ENCODE measurements at regions not wholly inside any gene's neighbourhood (a gene's known extent, or its start where the extent isn't known, plus 50 kb on each side); places are given as distances from the start of the nearest gene placed in this dataset.

GRCh38 chr7:35315517-35315916, 61.6 kb upstream of the TBX20 start:
- no peak overlapping the region for H3K4me3 Mint-ChIP-seq (ENCODE audit: unreplicated experiment)
- H3K4me2 ChIP-seq (ENCODE audit: low read length), result no peak overlapping the region
- peaks cover 7% of the 10 kb centered on the region for H3K9me3 Mint-ChIP-seq (ENCODE audit: unreplicated experiment)
- no peak for FAIRE-seq
- H3K4me1 Mint-ChIP-seq (ENCODE audit: low read depth, unreplicated experiment), result no peaks in the 10 kb centered on the region
- H3K27me3 ChIP-seq (ENCODE audit: insufficient read depth, low read length), result no peaks in the 10 kb centered on the region
- TF ChIP-seq CTCF (IDR thresholded peaks at IDR 0.05; ENCODE audit: insufficient read depth, low read depth, low read length), result no peak
- TF ChIP-seq EZH2 (IDR thresholded peaks at IDR 0.05; ENCODE audit: insufficient read depth, low read length), result no peak
- no peak for DNase-seq (ENCODE audit: low read depth)
- peaks cover 16% of the 10 kb centered on the region for H3K27me3 Mint-ChIP-seq (ENCODE audit: low read depth, unreplicated experiment)
- H3K9me3 ChIP-seq (ENCODE audit: insufficient read depth, low read depth, low read length), result no peaks in the 10 kb centered on the region
- H3K4me3 ChIP-seq (ENCODE audit: insufficient read depth, low read depth, low read length), result no peak overlapping the region
- H3K36me3 ChIP-seq (ENCODE audit: insufficient read depth, low read length), result no peaks in the 10 kb centered on the region
- no peaks in the 10 kb centered on the region for H3K4me1 ChIP-seq (ENCODE audit: insufficient read depth, low read length)
- no peak overlapping the region for H3K27ac ChIP-seq (ENCODE audit: low read depth, low read length)
- no peak overlapping the region for H2AFZ ChIP-seq (ENCODE audit: low read depth, low read length)
- no peak overlapping the region for H3K27ac Mint-ChIP-seq (ENCODE audit: unreplicated experiment)
- H3K36me3 Mint-ChIP-seq (ENCODE audit: low read depth, unreplicated experiment), result no peaks in the 10 kb centered on the region
- no peaks in the 10 kb centered on the region for H4K20me1 ChIP-seq (ENCODE audit: insufficient read depth, low read length)
- H3K9ac ChIP-seq (ENCODE audit: low read length), result no peak overlapping the region
- H3K79me2 ChIP-seq (ENCODE audit: insufficient read depth, low read length), result no peaks in the 10 kb centered on the region

GRCh38 chr7:35314354-35314753, 60.5 kb upstream of the TBX20 start:
- Mint-ChIP-seq H3K27me3 (ENCODE audit: low read depth, unreplicated experiment) (peaks cover 14% of the 10 kb centered on the region), H3K4me1 (ENCODE audit: low read depth, unreplicated experiment) (no peaks in the 10 kb centered on the region), H3K27ac (ENCODE audit: unreplicated experiment) (no peak overlapping the region), H3K9me3 (ENCODE audit: unreplicated experiment) (peaks cover 7% of the 10 kb centered on the region), H3K4me3 (ENCODE audit: unreplicated experiment) (no peak overlapping the region), H3K36me3 (ENCODE audit: low read depth, unreplicated experiment) (no peaks in the 10 kb centered on the region)
- Histone ChIP-seq H3K9ac (ENCODE audit: low read length) (no peak overlapping the region), H3K4me3 (ENCODE audit: insufficient read depth, low read depth, low read length) (no peak overlapping the region), H2AFZ (ENCODE audit: low read depth, low read length) (no peak overlapping the region), H3K4me1 (ENCODE audit: insufficient read depth, low read length) (no peaks in the 10 kb centered on the region), H3K79me2 (ENCODE audit: insufficient read depth, low read length) (no peaks in the 10 kb centered on the region), H3K36me3 (ENCODE audit: insufficient read depth, low read length) (no peaks in the 10 kb centered on the region), H4K20me1 (ENCODE audit: insufficient read depth, low read length) (no peaks in the 10 kb centered on the region), H3K27ac (ENCODE audit: low read depth, low read length) (no peak overlapping the region), H3K4me2 (ENCODE audit: low read length) (no peak overlapping the region), H3K9me3 (ENCODE audit: insufficient read depth, low read depth, low read length) (no peaks in the 10 kb centered on the region), H3K27me3 (ENCODE audit: insufficient read depth, low read length) (no peaks in the 10 kb centered on the region)
- no peak for TF ChIP-seq EZH2 (IDR thresholded peaks at IDR 0.05; ENCODE audit: insufficient read depth, low read length)
- TF ChIP-seq CTCF (IDR thresholded peaks at IDR 0.05; ENCODE audit: insufficient read depth, low read depth, low read length), result no peak
- FAIRE-seq (no peak), DNase-seq (ENCODE audit: low read depth) (no peak)

- no peak overlapping the region for H3K27ac Mint-ChIP-seq (ENCODE audit: unreplicated experiment)
- no peaks in the 10 kb centered on the region for H3K4me1 ChIP-seq (ENCODE audit: insufficient read depth, low read length)
- FAIRE-seq, result no peak
Observed at GRCh38 chr7:35313575-35313974, 59.7 kb upstream of the TBX20 start.

More at GRCh38 chr7:35313575-35313974, 59.7 kb upstream of the TBX20 start:
- H3K4me3 ChIP-seq (ENCODE audit: insufficient read depth, low read depth, low read length), result no peak overlapping the region
- H3K36me3 ChIP-seq (ENCODE audit: insufficient read depth, low read length), result no peaks in the 10 kb centered on the region
- no peaks in the 10 kb centered on the region for H4K20me1 ChIP-seq (ENCODE audit: insufficient read depth, low read length)
- Mint-ChIP-seq H3K9me3 (ENCODE audit: unreplicated experiment) (peaks cover 7% of the 10 kb centered on the region), H3K27me3 (ENCODE audit: low read depth, unreplicated experiment) (peaks cover 14% of the 10 kb centered on the region), H3K4me3 (ENCODE audit: unreplicated experiment) (no peak overlapping the region), H3K4me1 (ENCODE audit: low read depth, unreplicated experiment) (no peaks in the 10 kb centered on the region), H3K36me3 (ENCODE audit: low read depth, unreplicated experiment) (no peaks in the 10 kb centered on the region)
- no peak for TF ChIP-seq EZH2 (IDR thresholded peaks at IDR 0.05; ENCODE audit: insufficient read depth, low read length)
- TF ChIP-seq CTCF (IDR thresholded peaks at IDR 0.05; ENCODE audit: insufficient read depth, low read depth, low read length), result no peak
- H3K9ac ChIP-seq (ENCODE audit: low read length), result no peak overlapping the region
- H3K27ac ChIP-seq (ENCODE audit: low read depth, low read length), result no peak overlapping the region
- H3K27me3 ChIP-seq (ENCODE audit: insufficient read depth, low read length), result no peaks in the 10 kb centered on the region
- H3K79me2 ChIP-seq (ENCODE audit: insufficient read depth, low read length), result no peaks in the 10 kb centered on the region
- no peaks in the 10 kb centered on the region for H3K9me3 ChIP-seq (ENCODE audit: insufficient read depth, low read depth, low read length)
- H3K4me2 ChIP-seq (ENCODE audit: low read length), result no peak overlapping the region
- no peak for DNase-seq (ENCODE audit: low read depth)
- no peak overlapping the region for H2AFZ ChIP-seq (ENCODE audit: low read depth, low read length)
